ENCODE measurements at regions not wholly inside any gene's neighbourhood (a gene's known extent, or its start where the extent isn't known, plus 50 kb on each side); places are given as distances from the start of the nearest gene placed in this dataset.
A peak's percentile ranks its signal among the peaks of the same experiment; 100 is the strongest.

GRCh38 chr16:86034421-86034919 is 135.5 kb downstream of the IRF8 start:
- Mint-ChIP-seq H3K27me3 (peaks cover 8% of the 10 kb centered on the region), H3K36me3 (no peaks in the 10 kb centered on the region)

GRCh38 chr16:86035906-86036305 is 136.9 kb downstream of the IRF8 start:
- DNase-seq: no peak
- peaks cover 11% of the 10 kb centered on the region for H3K27me3 Mint-ChIP-seq
- no peak overlapping the region for H3K4me3 Mint-ChIP-seq
- peaks cover 3% of the 10 kb centered on the region for H3K4me1 Mint-ChIP-seq
- no peaks in the 10 kb centered on the region for H3K9me3 Mint-ChIP-seq
- H3K36me3 Mint-ChIP-seq: no peaks in the 10 kb centered on the region
- no peak overlapping the region for H3K27ac Mint-ChIP-seq

More at GRCh38 chr16:86034421-86034919, 135.5 kb downstream of the IRF8 start:
- Mint-ChIP-seq H3K9me3 (no peaks in the 10 kb centered on the region), H3K4me1 (peaks cover 3% of the 10 kb centered on the region), H3K27ac (no peak overlapping the region), H3K4me3 (no peak overlapping the region)
- no peak for DNase-seq

GRCh38 chr16:86037999-86038925 is 139.3 kb downstream of the IRF8 start:
- H3K27me3 Mint-ChIP-seq: peaks cover 16% of the 10 kb centered on the region
- H3K36me3 Mint-ChIP-seq: no peaks in the 10 kb centered on the region
- DNase-seq: no peak

GRCh38 chr16:86038926-86039310 is 140.0 kb downstream of the IRF8 start:
- H3K27me3 Mint-ChIP-seq: peaks cover 17% of the 10 kb centered on the region
- H3K9me3 Mint-ChIP-seq: no peaks in the 10 kb centered on the region
- no peaks in the 10 kb centered on the region for H3K36me3 Mint-ChIP-seq
- DNase-seq: peak; percentile 17
- no peak overlapping the region for H3K4me3 Mint-ChIP-seq
- H3K4me1 Mint-ChIP-seq: peaks cover 3% of the 10 kb centered on the region
- H3K27ac Mint-ChIP-seq: no peak overlapping the region

More at GRCh38 chr16:86037999-86038925, 139.3 kb downstream of the IRF8 start:
- H3K27ac Mint-ChIP-seq: no peak overlapping the region
- H3K4me1 Mint-ChIP-seq: peaks cover 3% of the 10 kb centered on the region
- H3K4me3 Mint-ChIP-seq: no peak overlapping the region
- no peaks in the 10 kb centered on the region for H3K9me3 Mint-ChIP-seq

GRCh38 chr16:86039606-86040005 is 140.6 kb downstream of the IRF8 start:
- Mint-ChIP-seq H3K4me3 (no peak overlapping the region), H3K9me3 (no peaks in the 10 kb centered on the region), H3K4me1 (peaks cover 7% of the 10 kb centered on the region), H3K27ac (no peak overlapping the region), H3K36me3 (no peaks in the 10 kb centered on the region), H3K27me3 (peaks cover 18% of the 10 kb centered on the region)
- no peak for DNase-seq

- DNase-seq: no peak
- H3K4me3 Mint-ChIP-seq: no peak overlapping the region
- H3K9me3 Mint-ChIP-seq: no peaks in the 10 kb centered on the region
- peaks cover 18% of the 10 kb centered on the region for H3K27me3 Mint-ChIP-seq
- peaks cover 15% of the 10 kb centered on the region for H3K4me1 Mint-ChIP-seq
- no peak overlapping the region for H3K27ac Mint-ChIP-seq
- no peaks in the 10 kb centered on the region for H3K36me3 Mint-ChIP-seq
Observed at GRCh38 chr16:86040496-86040895, 141.5 kb downstream of the IRF8 start.

GRCh38 chr16:86041215-86041614 is 142.3 kb downstream of the IRF8 start:
- peaks cover 21% of the 10 kb centered on the region for H3K27me3 Mint-ChIP-seq
- no peaks in the 10 kb centered on the region for H3K36me3 Mint-ChIP-seq
- peaks cover 21% of the 10 kb centered on the region for H3K4me1 Mint-ChIP-seq
- no peak overlapping the region for H3K4me3 Mint-ChIP-seq
- H3K27ac Mint-ChIP-seq: no peak overlapping the region
- no peak for DNase-seq
- no peaks in the 10 kb centered on the region for H3K9me3 Mint-ChIP-seq

GRCh38 chr16:86041807-86042206 is 142.8 kb downstream of the IRF8 start:
- H3K27ac Mint-ChIP-seq: no peak overlapping the region
- no peak for DNase-seq
- H3K4me1 Mint-ChIP-seq: peaks cover 23% of the 10 kb centered on the region
- H3K9me3 Mint-ChIP-seq: no peaks in the 10 kb centered on the region
- H3K36me3 Mint-ChIP-seq: no peaks in the 10 kb centered on the region
- peaks cover 27% of the 10 kb centered on the region for H3K27me3 Mint-ChIP-seq
- no peak overlapping the region for H3K4me3 Mint-ChIP-seq

GRCh38 chr16:86042393-86042792 is 143.4 kb downstream of the IRF8 start:
- no peak overlapping the region for H3K27ac Mint-ChIP-seq
- no peak for DNase-seq
- peaks cover 33% of the 10 kb centered on the region for H3K27me3 Mint-ChIP-seq
- no peak overlapping the region for H3K4me3 Mint-ChIP-seq
- H3K9me3 Mint-ChIP-seq: no peaks in the 10 kb centered on the region
- no peaks in the 10 kb centered on the region for H3K36me3 Mint-ChIP-seq
- peaks cover 23% of the 10 kb centered on the region for H3K4me1 Mint-ChIP-seq

- Mint-ChIP-seq H3K27me3 (peaks cover 41% of the 10 kb centered on the region), H3K4me3 (no peak overlapping the region), H3K9me3 (no peaks in the 10 kb centered on the region), H3K4me1 (peaks cover 23% of the 10 kb centered on the region), H3K36me3 (no peaks in the 10 kb centered on the region), H3K27ac (no peak overlapping the region)
- no peak for DNase-seq
Observed at GRCh38 chr16:86042996-86043725, 144.2 kb downstream of the IRF8 start.

- Mint-ChIP-seq H3K27me3 (peaks cover 47% of the 10 kb centered on the region), H3K4me3 (no peak overlapping the region), H3K36me3 (no peaks in the 10 kb centered on the region), H3K4me1 (peaks cover 22% of the 10 kb centered on the region), H3K9me3 (no peaks in the 10 kb centered on the region), H3K27ac (no peak overlapping the region)
- peak; percentile 46 for DNase-seq
Observed at GRCh38 chr16:86044241-86044671, 145.3 kb downstream of the IRF8 start.

GRCh38 chr16:86044881-86045590 is 146.1 kb downstream of the IRF8 start:
- Mint-ChIP-seq H3K27ac (no peak overlapping the region), H3K27me3 (peaks cover 47% of the 10 kb centered on the region), H3K36me3 (no peaks in the 10 kb centered on the region), H3K4me3 (no peak overlapping the region), H3K9me3 (no peaks in the 10 kb centered on the region), H3K4me1 (peaks cover 22% of the 10 kb centered on the region)
- DNase-seq: peak; percentile 67

GRCh38 chr16:86045591-86045971 is 146.6 kb downstream of the IRF8 start:
- H3K36me3 Mint-ChIP-seq: no peaks in the 10 kb centered on the region
- H3K9me3 Mint-ChIP-seq: no peaks in the 10 kb centered on the region
- DNase-seq: no peak
- peaks cover 22% of the 10 kb centered on the region for H3K4me1 Mint-ChIP-seq
- H3K27ac Mint-ChIP-seq: no peak overlapping the region
- H3K27me3 Mint-ChIP-seq: peaks cover 45% of the 10 kb centered on the region
- no peak overlapping the region for H3K4me3 Mint-ChIP-seq

GRCh38 chr16:86046026-86046425 is 147.1 kb downstream of the IRF8 start:
- H3K9me3 Mint-ChIP-seq: no peaks in the 10 kb centered on the region
- no peaks in the 10 kb centered on the region for H3K36me3 Mint-ChIP-seq
- peaks cover 22% of the 10 kb centered on the region for H3K4me1 Mint-ChIP-seq
- no peak overlapping the region for H3K27ac Mint-ChIP-seq
- no peak for DNase-seq
- no peak overlapping the region for H3K4me3 Mint-ChIP-seq
- H3K27me3 Mint-ChIP-seq: peaks cover 42% of the 10 kb centered on the region
